MCF 10A (cell line): ENCODE measurements at regions not wholly inside any gene's neighbourhood (a gene's known extent, or its start where the extent isn't known, plus 50 kb on each side); places are given as distances from the start of the nearest gene placed in this dataset.

Experiments used
- BruUV-seq: library from RNA; stranded (reverse); fragments of 400-500 nt; replicated peaks from 2 replicates; lab custom pipeline; 2021; lab: Mats Ljungman, UMichigan
- CTCF ChIA-PET: fragments of 300-600 bp; sonication (Branson Sonifier 250); formaldehyde crosslinking; extraction: SDS; loops from one replicate; lab custom pipeline; 2021; ENCODE audit warnings: antibody characterized with exemption, inconsistent platforms; lab: Yijun Ruan, JAX
- POLR2A ChIA-PET: fragments of 300-600, 350-650 bp; sonication (Branson Sonifier 250); formaldehyde crosslinking; extraction: SDS; loops from one replicate; lab custom pipeline; 2020; ENCODE audit warnings: antibody characterized with exemption, inconsistent platforms; lab: Yijun Ruan, JAX
- DNase-seq: peaks from one replicate; pipeline ENCODE4 v3.0.0-alpha.2; 2018; ENCODE audit not compliant: unreplicated experiment
- H3K27ac Mint-ChIP-seq: one replicate; pipeline ENCODE4 v1.8.0; 2022; ENCODE audit warnings: mild to moderate bottlenecking, low read depth, mixed read lengths; ENCODE audit not compliant: unreplicated experiment
- H3K27me3 Mint-ChIP-seq: one replicate; pipeline ENCODE4 v1.8.0; 2022; ENCODE audit warnings: mixed read lengths; ENCODE audit not compliant: insufficient read depth, unreplicated experiment
- H3K36me3 Mint-ChIP-seq: one replicate; pipeline ENCODE4 v1.8.0; 2022; ENCODE audit warnings: mild to moderate bottlenecking, moderate library complexity, mixed read lengths; ENCODE audit not compliant: insufficient read depth, unreplicated experiment
- H3K4me1 Mint-ChIP-seq: one replicate; pipeline ENCODE4 v1.8.0; 2022; ENCODE audit warnings: mixed read lengths; ENCODE audit not compliant: insufficient read depth, unreplicated experiment
- H3K4me3 Mint-ChIP-seq: one replicate; pipeline ENCODE4 v1.8.0; 2022; ENCODE audit warnings: mild to moderate bottlenecking, moderate library complexity, mixed read lengths; ENCODE audit not compliant: unreplicated experiment
- H3K9me3 Mint-ChIP-seq: one replicate; pipeline ENCODE4 v1.8.0; 2022; ENCODE audit warnings: mixed read lengths; ENCODE audit not compliant: unreplicated experiment
- intact Hi-C: fragments of 100-400 bp; cut with micrococcal nuclease; formaldehyde crosslinking; loops from 2 replicates; pipeline ENCODE4 v1.14.1; 2022
- TF ChIP-seq, protein P1 (sequence below): fragments of 200-600 bp; IDR thresholded peaks from one replicate; pipeline ENCODE4 v1.8.0; 2022; ENCODE audit warnings: antibody characterized with exemption, mild to moderate bottlenecking; ENCODE audit not compliant: unreplicated experiment

DNA sequence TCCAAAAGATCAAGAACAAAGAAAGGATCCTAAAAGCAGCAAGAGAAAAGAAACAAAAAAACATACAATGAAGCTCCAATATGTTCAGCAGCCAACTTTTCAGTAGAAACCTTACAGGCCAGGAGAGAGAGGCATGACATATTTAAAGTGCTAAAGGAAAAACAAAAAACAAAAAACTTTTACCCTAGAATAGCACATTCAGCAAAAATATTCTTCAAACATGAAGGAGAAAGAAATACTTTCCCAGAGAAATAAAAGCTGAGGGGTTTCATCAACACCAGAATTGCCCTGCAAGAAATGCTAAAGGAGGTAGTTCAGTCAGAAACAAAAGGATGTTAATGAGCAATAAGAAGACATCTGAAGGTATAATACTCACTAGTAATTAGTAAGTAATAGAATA is 753.5 kb upstream of the POT1 start:
- DNase-seq: no peak
- TF ChIP-seq, protein P1, sequence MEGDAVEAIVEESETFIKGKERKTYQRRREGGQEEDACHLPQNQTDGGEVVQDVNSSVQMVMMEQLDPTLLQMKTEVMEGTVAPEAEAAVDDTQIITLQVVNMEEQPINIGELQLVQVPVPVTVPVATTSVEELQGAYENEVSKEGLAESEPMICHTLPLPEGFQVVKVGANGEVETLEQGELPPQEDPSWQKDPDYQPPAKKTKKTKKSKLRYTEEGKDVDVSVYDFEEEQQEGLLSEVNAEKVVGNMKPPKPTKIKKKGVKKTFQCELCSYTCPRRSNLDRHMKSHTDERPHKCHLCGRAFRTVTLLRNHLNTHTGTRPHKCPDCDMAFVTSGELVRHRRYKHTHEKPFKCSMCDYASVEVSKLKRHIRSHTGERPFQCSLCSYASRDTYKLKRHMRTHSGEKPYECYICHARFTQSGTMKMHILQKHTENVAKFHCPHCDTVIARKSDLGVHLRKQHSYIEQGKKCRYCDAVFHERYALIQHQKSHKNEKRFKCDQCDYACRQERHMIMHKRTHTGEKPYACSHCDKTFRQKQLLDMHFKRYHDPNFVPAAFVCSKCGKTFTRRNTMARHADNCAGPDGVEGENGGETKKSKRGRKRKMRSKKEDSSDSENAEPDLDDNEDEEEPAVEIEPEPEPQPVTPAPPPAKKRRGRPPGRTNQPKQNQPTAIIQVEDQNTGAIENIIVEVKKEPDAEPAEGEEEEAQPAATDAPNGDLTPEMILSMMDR: no peak
- no peaks in the 10 kb centered on the region for H3K36me3 Mint-ChIP-seq
- H3K27ac Mint-ChIP-seq: no peak overlapping the region
- intact Hi-C loops: no loop called here
- no peak overlapping the region for H3K4me3 Mint-ChIP-seq
- H3K9me3 Mint-ChIP-seq: no peaks in the 10 kb centered on the region
- ChIA-PET POLR2A (no interaction called here), CTCF (no interaction called here)
- H3K4me1 Mint-ChIP-seq: no peaks in the 10 kb centered on the region
- no peaks in the 10 kb centered on the region for H3K27me3 Mint-ChIP-seq
- no TSS peak for BruUV-seq

DNA sequence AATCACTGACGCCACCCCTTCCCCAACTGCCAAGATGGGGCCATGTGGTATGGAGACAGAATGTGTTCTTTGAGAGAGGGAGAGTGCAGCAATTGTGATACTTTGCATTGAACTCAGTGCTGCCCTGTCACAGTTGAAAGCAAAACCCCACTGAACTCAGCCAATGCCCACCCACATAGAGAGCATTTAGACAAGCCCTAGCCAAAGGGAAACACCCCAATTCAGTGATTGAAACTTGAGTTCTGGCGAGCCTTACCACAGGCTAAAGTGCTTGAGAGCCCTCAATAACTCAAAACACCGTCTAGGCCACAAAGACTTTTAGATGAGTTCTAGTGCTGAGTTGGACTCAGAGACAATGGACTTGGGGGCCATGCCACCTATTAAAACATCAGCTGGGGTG is 751.9 kb upstream of the POT1 start:
- Mint-ChIP-seq H3K27me3 (no peaks in the 10 kb centered on the region), H3K4me1 (peaks cover 6% of the 10 kb centered on the region), H3K9me3 (no peaks in the 10 kb centered on the region), H3K4me3 (no peak overlapping the region), H3K36me3 (no peaks in the 10 kb centered on the region), H3K27ac (no peak overlapping the region)
- BruUV-seq: no TSS peak
- TF ChIP-seq, protein P1: no peak
- ChIA-PET CTCF (no interaction called here), POLR2A (no interaction called here)
- intact Hi-C loops: no loop called here
- DNase-seq: no peak

DNA sequence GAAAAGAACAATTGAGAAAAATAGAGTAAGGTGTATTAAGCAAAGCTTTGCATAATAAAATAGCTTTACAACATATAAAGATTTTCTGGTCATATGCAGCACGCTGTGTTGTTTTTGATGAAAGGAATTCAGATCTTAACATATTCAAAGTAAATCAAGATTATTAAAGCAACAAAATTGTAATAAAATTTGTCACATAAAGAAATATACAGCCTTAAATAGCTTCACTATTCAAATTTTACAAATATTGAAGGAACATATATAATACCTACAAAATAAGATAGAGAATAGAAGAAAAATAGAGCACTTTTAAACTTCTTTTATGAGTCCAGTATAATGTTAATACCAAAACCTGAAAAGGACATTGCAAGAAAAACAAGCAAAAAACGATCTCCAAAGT is 749.1 kb upstream of the POT1 start:
- peak overlapping the region; percentile 76 for H3K27ac Mint-ChIP-seq
- H3K4me1 Mint-ChIP-seq: peaks cover 6% of the 10 kb centered on the region
- no peaks in the 10 kb centered on the region for H3K27me3 Mint-ChIP-seq
- no peak overlapping the region for H3K4me3 Mint-ChIP-seq
- no peaks in the 10 kb centered on the region for H3K36me3 Mint-ChIP-seq
- POLR2A ChIA-PET: no interaction called here
- CTCF ChIA-PET: no interaction called here
- TF ChIP-seq, protein P1: no peak
- DNase-seq: no peak
- intact Hi-C loops: no loop called here
- H3K9me3 Mint-ChIP-seq: no peaks in the 10 kb centered on the region
- no TSS peak for BruUV-seq

DNA sequence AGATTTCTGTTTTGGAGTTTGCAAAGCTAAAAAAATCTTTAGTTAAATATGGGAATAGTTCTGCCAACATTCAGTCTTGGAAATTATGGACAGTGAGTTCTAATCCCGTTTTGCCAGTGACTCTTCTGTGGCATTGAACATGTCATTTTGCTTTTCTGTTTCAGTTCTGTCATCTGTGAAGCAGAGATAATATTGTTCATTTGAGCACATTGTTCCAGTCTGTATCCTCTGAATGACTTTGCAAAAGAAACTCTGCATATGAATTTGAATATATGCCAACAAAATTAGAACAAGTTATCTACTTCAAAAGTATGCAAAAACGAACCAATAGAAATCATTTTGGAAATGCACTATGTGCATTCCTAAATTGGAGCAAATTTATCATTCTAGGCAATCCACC is 746.0 kb upstream of the POT1 start:
- ChIA-PET POLR2A (interaction anchor here (0.6 kb wide), 1 partner anchor 185 kb away, joined by 7 read pairs; no protein-coding TSS in a partner anchor), CTCF (no interaction called here)
- Mint-ChIP-seq H3K4me3 (no peak overlapping the region), H3K27me3 (no peaks in the 10 kb centered on the region), H3K36me3 (no peaks in the 10 kb centered on the region), H3K4me1 (peaks cover 6% of the 10 kb centered on the region), H3K27ac (no peak overlapping the region), H3K9me3 (no peaks in the 10 kb centered on the region)
- no peak for DNase-seq
- TF ChIP-seq, protein P1: no peak
- BruUV-seq: no TSS peak
- intact Hi-C loops: no loop called here
